H9 (cell line): ENCODE measurements at regions not wholly inside any gene's neighbourhood (a gene's known extent, or its start where the extent isn't known, plus 50 kb on each side); places are given as distances from the start of the nearest gene placed in this dataset.

Experiments
- DNase-seq: peaks from one replicate; pipeline ENCODE4 v3.0.0-alpha.2; 2017
- H2AFZ ChIP-seq: one replicate; pipeline ENCODE4 v1.6.1; 2013; ENCODE audit warnings: mild to moderate bottlenecking, low read length, control low read depth, moderate library complexity
- H2AK5ac ChIP-seq: 2 replicates; pipeline ENCODE4 v1.6.1; 2013; ENCODE audit warnings: low read length, control low read depth, mixed read lengths; ENCODE audit not compliant: insufficient read length
- H2BK120ac ChIP-seq: one replicate; pipeline ENCODE4 v1.6.1; 2013; ENCODE audit warnings: low read depth, mild to moderate bottlenecking, low read length, control low read depth, inconsistent platforms; ENCODE audit not compliant: poor library complexity, severe bottlenecking
- H2BK12ac ChIP-seq: 2 replicates; pipeline ENCODE4 v1.6.1; 2013; ENCODE audit warnings: low read length, control low read depth, mixed read lengths, low read depth; ENCODE audit not compliant: insufficient read length
- H2BK15ac ChIP-seq: 2 replicates; pipeline ENCODE4 v1.6.1; 2013; ENCODE audit warnings: low read depth, low read length, control low read depth
- H2BK20ac ChIP-seq: one replicate; pipeline ENCODE4 v1.6.1; 2013; ENCODE audit warnings: low read depth, mild to moderate bottlenecking, low read length, control low read depth, inconsistent platforms; ENCODE audit not compliant: poor library complexity, severe bottlenecking
- H2BK5ac ChIP-seq: 2 replicates; pipeline ENCODE4 v1.6.1; 2013; ENCODE audit warnings: low read length, control low read depth, mixed read lengths; ENCODE audit not compliant: insufficient read length
- H3K14ac ChIP-seq: 2 replicates; pipeline ENCODE4 v1.6.1; 2013; ENCODE audit warnings: low read length, control low read depth; ENCODE audit not compliant: insufficient read depth
- H3K18ac ChIP-seq: 2 replicates; pipeline ENCODE4 v1.6.1; 2013; ENCODE audit warnings: low read depth, mild to moderate bottlenecking, mixed read lengths, low read length, control low read depth; ENCODE audit not compliant: insufficient read length
- H3K23ac ChIP-seq: 2 replicates; pipeline ENCODE4 v1.6.1; 2013; ENCODE audit warnings: low read length, control low read depth, mixed read lengths, low read depth; ENCODE audit not compliant: insufficient read length
- H3K23me2 ChIP-seq: 2 replicates; pipeline ENCODE4 v1.6.1; 2013; ENCODE audit warnings: low read depth, mild to moderate bottlenecking, mixed read lengths, low read length, control low read depth; ENCODE audit not compliant: insufficient read length, poor library complexity, severe bottlenecking
- H3K27ac ChIP-seq: 2 replicates; pipeline ENCODE4 v1.5.1; 2013; ENCODE audit warnings: low read length, control low read depth, mixed read lengths, low read depth; ENCODE audit not compliant: insufficient read length
- H3K27me3 ChIP-seq: 2 replicates; pipeline ENCODE4 v1.6.1; 2013; ENCODE audit warnings: low read length, control low read depth, inconsistent platforms; ENCODE audit not compliant: insufficient read depth
- H3K4ac ChIP-seq: 2 replicates; pipeline ENCODE4 v1.6.1; 2013; ENCODE audit warnings: low read depth, mild to moderate bottlenecking, control low read depth, inconsistent platforms, low read length, moderate library complexity
- H3K4me1 ChIP-seq: 2 replicates; pipeline ENCODE4 v1.6.1; 2013; ENCODE audit warnings: low read length, control low read depth, inconsistent platforms; ENCODE audit not compliant: insufficient read depth
- H3K4me2 ChIP-seq: 2 replicates; pipeline ENCODE4 v1.6.1; 2013; ENCODE audit warnings: low read length, control low read depth, mixed read lengths; ENCODE audit not compliant: insufficient read length, insufficient read depth
- H3K56ac ChIP-seq: 2 replicates; pipeline ENCODE4 v1.6.1; 2013; ENCODE audit warnings: low read depth, mild to moderate bottlenecking, mixed read lengths, low read length, control low read depth; ENCODE audit not compliant: insufficient read length
- H3K79me1 ChIP-seq: 2 replicates; pipeline ENCODE4 v1.6.1; 2013; ENCODE audit warnings: low read depth, mild to moderate bottlenecking, moderate library complexity, low read length, control low read depth, inconsistent platforms; ENCODE audit not compliant: insufficient read depth, poor library complexity, severe bottlenecking
- H3K79me2 ChIP-seq: 2 replicates; pipeline ENCODE4 v1.6.1; 2013; ENCODE audit warnings: low read length, control low read depth, inconsistent platforms; ENCODE audit not compliant: insufficient read depth
- H3K9ac ChIP-seq: 2 replicates; pipeline ENCODE4 v1.6.1; 2013; ENCODE audit warnings: low read length, control low read depth, mixed read lengths; ENCODE audit not compliant: insufficient read length; ENCODE audit errors: extremely low read depth
- H3K9me3 ChIP-seq: one replicate; pipeline ENCODE4 v1.6.1; 2013; ENCODE audit warnings: low read depth, low read length, inconsistent platforms; ENCODE audit not compliant: control insufficient read depth
- H3T11ph ChIP-seq: one replicate; pipeline ENCODE4 v1.6.1; 2013; ENCODE audit warnings: mild to moderate bottlenecking, low read length, control low read depth, inconsistent platforms
- H4K20me1 ChIP-seq: one replicate; pipeline ENCODE4 v1.6.1; 2013; ENCODE audit not compliant: control insufficient read depth, insufficient read length, insufficient read depth
- H4K5ac ChIP-seq: 2 replicates; pipeline ENCODE4 v1.6.1; 2013; ENCODE audit warnings: low read depth, mild to moderate bottlenecking, mixed read lengths, low read length, control low read depth; ENCODE audit not compliant: insufficient read length
- H4K8ac ChIP-seq: replicated peaks from 2 replicates; pipeline ENCODE4 v1.6.1; 2013; ENCODE audit warnings: low read length, control low read depth, mixed read lengths, low read depth; ENCODE audit not compliant: insufficient read length
- H4K91ac ChIP-seq: 2 replicates; pipeline ENCODE4 v1.6.1; 2013; ENCODE audit warnings: low read depth, mild to moderate bottlenecking, moderate library complexity, mixed read lengths, low read length, control low read depth; ENCODE audit not compliant: insufficient read length
- H3K27ac Mint-ChIP-seq, 3 experiments: 2 replicates in 2 of 3; 3 replicates in 1 of 3; pipeline ENCODE4 v1.8.0; 2020 to 2021; ENCODE audit warnings: mixed read lengths in 3 of 3, mild to moderate bottlenecking in 1 of 3, moderate library complexity in 1 of 3
- H3K27me3 Mint-ChIP-seq: 2 replicates; pipeline ENCODE4 v1.8.0; 2021; ENCODE audit warnings: low read depth, mild to moderate bottlenecking, moderate library complexity, mixed read lengths
- H3K36me3 Mint-ChIP-seq, 3 experiments: 2 replicates in 2 of 3; 3 replicates in 1 of 3; pipeline ENCODE4 v1.8.0; 2020 to 2021; ENCODE audit warnings: low read depth in 3 of 3, mixed read lengths in 3 of 3; ENCODE audit not compliant: insufficient read depth in 1 of 3
- H3K4me1 Mint-ChIP-seq, 2 experiments: 2 replicates each; pipeline ENCODE4 v1.8.0; 2020; ENCODE audit warnings: mixed read lengths in 2 of 2
- H3K4me3 Mint-ChIP-seq, 2 experiments: 2 replicates in 1 of 2; 3 replicates in 1 of 2; pipeline ENCODE4 v1.8.0; 2020 to 2021; ENCODE audit warnings: mild to moderate bottlenecking in 2 of 2, mixed read lengths in 2 of 2, moderate library complexity in 1 of 2
- H3K9me3 Mint-ChIP-seq, 2 experiments: 2 replicates in 1 of 2; 3 replicates in 1 of 2; pipeline ENCODE4 v1.8.0; 2020; ENCODE audit warnings: mild to moderate bottlenecking in 2 of 2, mixed read lengths in 2 of 2, moderate library complexity in 1 of 2
- CTCF ChIP-seq: fragments of 200-600 bp; sonication (generic); conservative IDR thresholded peaks from 3 replicates; pipeline ENCODE4 v1.8.0; 2021; ENCODE audit warnings: antibody characterized with exemption, mild to moderate bottlenecking
- WGBS: extraction: QIAGEN DNeasy Blood & Tissue Kit; methylation state at CpG from one replicate; pipeline ENCODE4 v1.1.7; 2013; ENCODE audit warnings: missing lambda C conversion rate, low lambda C conversion rate, mixed read lengths; ENCODE audit not compliant: insufficient read length; ENCODE audit errors: extremely low coverage; 5-methylcytosine and 5-hydroxymethylcytosine counted together

GRCh38 chr2:172373076-172373475, 54.3 kb upstream of the ITGA6 start:
- H2AFZ ChIP-seq, result no peak overlapping the region
- no peak overlapping the region for H3K14ac ChIP-seq
- H2BK15ac ChIP-seq, result no peak overlapping the region
- H3K9me3 Mint-ChIP-seq, result peaks cover 22 to 24% of the 10 kb centered on the region in 2 experiments
- H3K9me3 ChIP-seq, result no peaks in the 10 kb centered on the region
- TF ChIP-seq CTCF, result no peak
- H4K5ac ChIP-seq, result no peak overlapping the region
- H2BK12ac ChIP-seq, result no peak overlapping the region
- peaks cover 9 to 23% (median 17%) of the 10 kb centered on the region in 3 experiments for H3K36me3 Mint-ChIP-seq
- H3T11ph ChIP-seq, result no peak overlapping the region
- no peak overlapping the region for H4K91ac ChIP-seq
- H3K27ac ChIP-seq, result no peak overlapping the region
- H3K27me3 Mint-ChIP-seq, result peaks cover 7% of the 10 kb centered on the region
- no peaks in the 10 kb centered on the region; the same call in 1 of the 2 replicates for H3K4me1 ChIP-seq
- peaks cover 26 to 29% of the 10 kb centered on the region in 2 experiments for H3K4me1 Mint-ChIP-seq
- no peak overlapping the region for H3K9ac ChIP-seq
- WGBS, result no CpG with 5 or more reads among the region's 5 CpGs
- no peak overlapping the region for H3K4ac ChIP-seq
- no peak overlapping the region for H3K56ac ChIP-seq
- H2BK5ac ChIP-seq, result no peak overlapping the region
- H3K23ac ChIP-seq, result no peak overlapping the region
- no peaks in the 10 kb centered on the region for H3K79me2 ChIP-seq
- H2BK120ac ChIP-seq, result no peak overlapping the region
- no peak overlapping the region for H3K4me2 ChIP-seq
- H2AK5ac ChIP-seq, result no peak overlapping the region
- H4K20me1 ChIP-seq, result no peaks in the 10 kb centered on the region
- no peaks in the 10 kb centered on the region for H3K23me2 ChIP-seq
- no peak overlapping the region for H3K27ac Mint-ChIP-seq
- no peak for DNase-seq
- no peak overlapping the region for H4K8ac ChIP-seq
- H3K4me3 Mint-ChIP-seq, result no peak overlapping the region
- H3K79me1 ChIP-seq, result no peaks in the 10 kb centered on the region
- H2BK20ac ChIP-seq, result no peak overlapping the region
- no peak overlapping the region for H3K18ac ChIP-seq
- H3K27me3 ChIP-seq, result no peaks in the 10 kb centered on the region
